SK-N-SH (cell line): ENCODE measurements at regions not wholly inside any gene's neighbourhood (a gene's known extent, or its start where the extent isn't known, plus 50 kb on each side); places are given as distances from the start of the nearest gene placed in this dataset.

Experiments used
- CTCF ChIA-PET: fragments of 300-600, 350-600 bp; formaldehyde crosslinking; extraction: SDS; loops from one replicate; lab custom pipeline; 2021; lab: Yijun Ruan, JAX
- POLR2A ChIA-PET: fragments of 350-600 bp; sonication (Branson Sonifier 250); formaldehyde crosslinking; extraction: SDS; loops from one replicate; lab custom pipeline; 2020; ENCODE audit warnings: antibody characterized with exemption, inconsistent platforms; lab: Yijun Ruan, JAX
- DNase-seq: peaks from one replicate; pipeline ENCODE4 v3.0.0; 2012
- H2AFZ ChIP-seq: fragments of 200-600 bp; sonication (generic); 2 replicates; pipeline ENCODE4 v1.8.1; 2016; ENCODE audit warnings: antibody characterized with exemption, mild to moderate bottlenecking, low read depth
- H3F3A ChIP-seq: fragments of 200-600 bp; sonication (generic); replicated peaks from 2 replicates; pipeline ENCODE3; 2016; ENCODE audit warnings: antibody characterized with exemption, mild to moderate bottlenecking; ENCODE audit not compliant: insufficient read depth
- H3K27ac ChIP-seq, 2 experiments: fragments of 200-500 bp in 1 of 2; fragments of 200-600 bp in 1 of 2; sonication (Bioruptor generic) in 1 of 2; sonication (generic), shearing (Covaris generic) in 1 of 2; 2 replicates each; pipeline versions ENCODE4 v1.5.1 to v1.6.1; 2014 to 2016; ENCODE audit warnings: low read depth in 2 of 2, inconsistent platforms in 1 of 2, low read length in 1 of 2, mild to moderate bottlenecking in 1 of 2, mixed read lengths in 1 of 2
- H3K27me3 ChIP-seq: fragments of 200-600 bp; sonication (generic), shearing (Covaris generic); 2 replicates; pipeline ENCODE4 v1.6.1; 2016; ENCODE audit warnings: mixed run types; ENCODE audit not compliant: insufficient read depth
- H3K36me3 ChIP-seq, 2 experiments: fragments of 200-500 bp in 1 of 2; fragments of 200-600 bp in 1 of 2; sonication (Bioruptor generic) in 1 of 2; sonication (generic) in 1 of 2; replicated peaks in 1 of 2; 2 replicates each; pipeline versions ENCODE3 to v1.5.1; 2014 to 2016; ENCODE audit warnings: low read length in 1 of 2, mild to moderate bottlenecking in 1 of 2; ENCODE audit not compliant: insufficient read depth in 2 of 2, control insufficient read depth in 1 of 2
- H3K4me1 ChIP-seq, 2 experiments: fragments of 200-500 bp in 1 of 2; fragments of 200-600 bp in 1 of 2; sonication (Bioruptor generic) in 1 of 2; sonication (generic), shearing (Covaris generic) in 1 of 2; 2 replicates each; pipeline versions ENCODE4 v1.5.1 to v1.6.1; 2014 to 2016; ENCODE audit warnings: low read depth in 1 of 2, low read length in 1 of 2, mixed run types in 1 of 2; ENCODE audit not compliant: insufficient read depth in 2 of 2, control insufficient read depth in 1 of 2
- H3K4me2 ChIP-seq: fragments of 200-600 bp; sonication (generic), shearing (Covaris generic); 2 replicates; pipeline ENCODE4 v1.6.1; 2017; ENCODE audit warnings: mixed run types
- H3K4me3 ChIP-seq, 2 experiments: fragments of 200-500 bp in 1 of 2; fragments of 200-600 bp in 1 of 2; sonication (Bioruptor generic) in 1 of 2; sonication (generic), shearing (Covaris generic) in 1 of 2; 2 replicates each; pipeline versions ENCODE4 v1.5.1 to v1.8.1; 2014 to 2016; ENCODE audit warnings: low read depth in 2 of 2, inconsistent platforms in 1 of 2, low read length in 1 of 2, mild to moderate bottlenecking in 1 of 2, mixed read lengths in 1 of 2, moderate library complexity in 1 of 2
- H3K79me2 ChIP-seq: fragments of 200-600 bp; sonication (generic); 2 replicates; pipeline ENCODE4 v1.8.1; 2017; ENCODE audit warnings: mild to moderate bottlenecking; ENCODE audit not compliant: insufficient read depth
- H3K9ac ChIP-seq: fragments of 200-600 bp; sonication (generic); 2 replicates; pipeline ENCODE4 v1.6.1; 2017; ENCODE audit warnings: mixed run types
- H3K9me2 ChIP-seq: fragments of 200-600 bp; sonication (generic); 2 replicates; pipeline ENCODE4 v1.6.1; 2017; ENCODE audit warnings: mixed run types
- H3K9me3 ChIP-seq: fragments of 200-600 bp; sonication (generic); 2 replicates; pipeline ENCODE4 v1.6.1; 2017; ENCODE audit warnings: mixed run types, mild to moderate bottlenecking, moderate library complexity
- H4K20me1 ChIP-seq: fragments of 200-600 bp; sonication (generic); 2 replicates; pipeline ENCODE4 v1.6.1; 2017; ENCODE audit warnings: mild to moderate bottlenecking, mixed run types; ENCODE audit not compliant: insufficient read depth
- CHD2 ChIP-seq: fragments of 150-350 bp; IDR thresholded peaks from 2 replicates; pipeline ENCODE4 v1.6.1; 2018; ENCODE audit warnings: low read length; ENCODE audit not compliant: partially characterized antibody
- EP300 ChIP-seq, 2 experiments: IDR thresholded peaks; 2 replicates each; pipeline versions ENCODE4 v1.4.0 to v1.6.1; 2012; ENCODE audit warnings: borderline replicate concordance in 1 of 2, low read depth in 1 of 2, low read length in 1 of 2
- FOSL2 ChIP-seq: IDR thresholded peaks from 2 replicates; pipeline ENCODE4 v1.4.0; 2012; ENCODE audit warnings: low read depth, mild to moderate bottlenecking, moderate library complexity, borderline replicate concordance
- GABPA ChIP-seq: IDR thresholded peaks from 2 replicates; pipeline ENCODE4 v1.4.0; 2012; ENCODE audit warnings: low read depth, mild to moderate bottlenecking
- IRF3 ChIP-seq: fragments of 150-350 bp; IDR thresholded peaks from 2 replicates; pipeline ENCODE4 v1.6.1; 2016; ENCODE audit warnings: mild to moderate bottlenecking, low read depth, low read length
- JUND ChIP-seq: IDR thresholded peaks from 2 replicates; pipeline ENCODE4 v1.4.0; 2012
- MEF2A ChIP-seq: IDR thresholded peaks from 2 replicates; pipeline ENCODE4 v1.4.0; 2012; ENCODE audit warnings: low read depth, borderline replicate concordance
- MXI1 ChIP-seq: IDR thresholded peaks from 2 replicates; pipeline ENCODE4 v1.6.1; 2012; ENCODE audit warnings: mild to moderate bottlenecking, low read depth, low read length, improper control_type of control experiment
- NFIC ChIP-seq: IDR thresholded peaks from 2 replicates; pipeline ENCODE4 v1.4.0; 2012; ENCODE audit warnings: borderline replicate concordance
- NRF1 ChIP-seq: IDR thresholded peaks from 2 replicates; pipeline ENCODE4 v1.6.1; 2012; ENCODE audit warnings: low read depth, mild to moderate bottlenecking, low read length
- RAD21 ChIP-seq: IDR thresholded peaks from 2 replicates; pipeline ENCODE4 v1.6.1; 2012; ENCODE audit warnings: mild to moderate bottlenecking, low read length
- RCOR1 ChIP-seq: fragments of 150-350 bp; IDR thresholded peaks from 2 replicates; pipeline ENCODE4 v1.6.1; 2017; ENCODE audit warnings: antibody characterized with exemption, low read length
- RFX5 ChIP-seq: IDR thresholded peaks from 2 replicates; pipeline ENCODE4 v1.6.1; 2012; ENCODE audit warnings: mild to moderate bottlenecking, improper control_type of control experiment, low read length
- RXRA ChIP-seq: IDR thresholded peaks from 2 replicates; pipeline ENCODE4 v1.4.0; 2012; ENCODE audit warnings: low read depth, mild to moderate bottlenecking, borderline replicate concordance
- TAF1 ChIP-seq: IDR thresholded peaks from 2 replicates; pipeline ENCODE4 v1.6.1; 2012; ENCODE audit warnings: low read depth, mild to moderate bottlenecking, low read length, moderate library complexity, borderline replicate concordance
- TEAD4 ChIP-seq: IDR thresholded peaks from 2 replicates; pipeline ENCODE4 v1.4.0; 2012; ENCODE audit warnings: mild to moderate bottlenecking, borderline replicate concordance; ENCODE audit not compliant: insufficient read depth
- ZBTB33 ChIP-seq: IDR thresholded peaks from 2 replicates; pipeline ENCODE4 v1.4.0; 2012; ENCODE audit warnings: low read depth, borderline replicate concordance
- WGBS: methylation state at CpG from one replicate; pipeline ENCODE4 v1.1.6; 2017; ENCODE audit warnings: low lambda C conversion rate; 5-methylcytosine and 5-hydroxymethylcytosine counted together
- TF ChIP-seq, protein P1 (sequence below): fragments of 200-600 bp; sonication (generic); IDR thresholded peaks from 2 replicates; pipeline ENCODE4 v1.6.1; 2017; ENCODE audit warnings: antibody characterized with exemption, mild to moderate bottlenecking, moderate library complexity

DNA sequence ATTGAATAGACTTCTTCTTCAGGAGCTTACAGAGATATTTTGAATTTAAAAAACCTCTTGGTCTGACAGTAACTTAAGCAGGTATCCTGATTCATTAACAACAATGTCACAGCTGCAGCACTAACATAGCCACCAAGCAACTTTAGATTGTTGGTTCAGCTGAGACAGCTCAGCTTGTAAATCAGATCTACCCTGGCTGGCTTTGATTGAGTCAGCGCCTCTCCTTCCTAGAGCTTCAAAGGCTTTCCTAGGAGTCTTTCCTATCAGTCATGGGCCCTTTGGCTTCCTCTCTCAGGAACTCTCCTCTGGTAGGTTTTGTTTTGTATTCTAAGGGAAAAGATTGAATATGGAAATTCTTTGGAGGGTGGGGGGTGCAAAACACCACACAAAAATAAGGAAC is 70.7 kb upstream of the STEAP4 start:
- WGBS, result 78% methylated on average over 1 of the region's 1 CpG

More for the DNA sequence above, 70.7 kb upstream of the STEAP4 start:
- Histone ChIP-seq H3K27ac (no peak overlapping the region), H3K36me3 (no peaks in the 10 kb centered on the region), H3K9me3 (no peaks in the 10 kb centered on the region), H3K4me1 (no peaks in the 10 kb centered on the region), H3F3A (no peaks in the 10 kb centered on the region), H4K20me1 (no peaks in the 10 kb centered on the region), H3K27me3 (no peaks in the 10 kb centered on the region), H2AFZ (no peak overlapping the region), H3K4me2 (no peak overlapping the region), H3K9ac (no peak overlapping the region), H3K79me2 (no peaks in the 10 kb centered on the region), H3K4me3 (no peak overlapping the region), H3K9me2 (no peaks in the 10 kb centered on the region; the same call in 1 of the 2 replicates)
- POLR2A ChIA-PET, result no interaction called here
- TF ChIP-seq, protein P1, sequence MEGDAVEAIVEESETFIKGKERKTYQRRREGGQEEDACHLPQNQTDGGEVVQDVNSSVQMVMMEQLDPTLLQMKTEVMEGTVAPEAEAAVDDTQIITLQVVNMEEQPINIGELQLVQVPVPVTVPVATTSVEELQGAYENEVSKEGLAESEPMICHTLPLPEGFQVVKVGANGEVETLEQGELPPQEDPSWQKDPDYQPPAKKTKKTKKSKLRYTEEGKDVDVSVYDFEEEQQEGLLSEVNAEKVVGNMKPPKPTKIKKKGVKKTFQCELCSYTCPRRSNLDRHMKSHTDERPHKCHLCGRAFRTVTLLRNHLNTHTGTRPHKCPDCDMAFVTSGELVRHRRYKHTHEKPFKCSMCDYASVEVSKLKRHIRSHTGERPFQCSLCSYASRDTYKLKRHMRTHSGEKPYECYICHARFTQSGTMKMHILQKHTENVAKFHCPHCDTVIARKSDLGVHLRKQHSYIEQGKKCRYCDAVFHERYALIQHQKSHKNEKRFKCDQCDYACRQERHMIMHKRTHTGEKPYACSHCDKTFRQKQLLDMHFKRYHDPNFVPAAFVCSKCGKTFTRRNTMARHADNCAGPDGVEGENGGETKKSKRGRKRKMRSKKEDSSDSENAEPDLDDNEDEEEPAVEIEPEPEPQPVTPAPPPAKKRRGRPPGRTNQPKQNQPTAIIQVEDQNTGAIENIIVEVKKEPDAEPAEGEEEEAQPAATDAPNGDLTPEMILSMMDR, result no peak
- no peak for TF ChIP-seq ZBTB33
- TF ChIP-seq RFX5, result no peak
- no peak for TF ChIP-seq CHD2
- no peak for TF ChIP-seq NRF1
- TF ChIP-seq FOSL2, result no peak
- TF ChIP-seq MXI1, result no peak
- no peak for TF ChIP-seq RXRA
- no peak for TF ChIP-seq IRF3
- TF ChIP-seq MEF2A, result no peak
- no peak for TF ChIP-seq TEAD4
- no peak for TF ChIP-seq NFIC
- no peak for TF ChIP-seq GABPA
- no peak for TF ChIP-seq EP300 (IDR thresholded peaks at IDR 0.05; ENCODE audit: borderline replicate concordance in 1 of 2, low read depth in 1 of 2, low read length in 1 of 2)
- no peak for TF ChIP-seq TAF1
- TF ChIP-seq RAD21, result no peak
- TF ChIP-seq JUND, result no peak
- TF ChIP-seq RCOR1, result no peak
- no peak for DNase-seq
- CTCF ChIA-PET, result interaction anchor here (0.9 kb wide), 1 partner anchor 33 kb away, joined by 3 read pairs; no protein-coding TSS in a partner anchor
